Omental fat pad (tissue), 3 donors: ENCODE measurements at regions not wholly inside any gene's neighbourhood (a gene's known extent, or its start where the extent isn't known, plus 50 kb on each side); places are given as distances from the start of the nearest gene placed in this dataset.

ENCODE experiments used
- ATAC-seq: fragments of 150-250 bp; one replicate; pipeline ENCODE4 v1.9.1; 2016; ENCODE audit warnings: mild to moderate bottlenecking, moderate library complexity; ENCODE audit not compliant: low FRiP score
- DNase-seq: peaks from one replicate; pipeline ENCODE4 v3.0.0-alpha.2; 2019; ENCODE audit warnings: low spot score
- TF ChIP-seq, protein P1 (sequence below), 3 donors: fragments of 450-650 bp; IDR thresholded peaks; one replicate each; pipeline ENCODE4 v1.5.1; 2016 to 2017; ENCODE audit warnings: antibody characterized with exemption in 3 of 3, mild to moderate bottlenecking in 3 of 3, moderate library complexity in 2 of 3

DNA sequence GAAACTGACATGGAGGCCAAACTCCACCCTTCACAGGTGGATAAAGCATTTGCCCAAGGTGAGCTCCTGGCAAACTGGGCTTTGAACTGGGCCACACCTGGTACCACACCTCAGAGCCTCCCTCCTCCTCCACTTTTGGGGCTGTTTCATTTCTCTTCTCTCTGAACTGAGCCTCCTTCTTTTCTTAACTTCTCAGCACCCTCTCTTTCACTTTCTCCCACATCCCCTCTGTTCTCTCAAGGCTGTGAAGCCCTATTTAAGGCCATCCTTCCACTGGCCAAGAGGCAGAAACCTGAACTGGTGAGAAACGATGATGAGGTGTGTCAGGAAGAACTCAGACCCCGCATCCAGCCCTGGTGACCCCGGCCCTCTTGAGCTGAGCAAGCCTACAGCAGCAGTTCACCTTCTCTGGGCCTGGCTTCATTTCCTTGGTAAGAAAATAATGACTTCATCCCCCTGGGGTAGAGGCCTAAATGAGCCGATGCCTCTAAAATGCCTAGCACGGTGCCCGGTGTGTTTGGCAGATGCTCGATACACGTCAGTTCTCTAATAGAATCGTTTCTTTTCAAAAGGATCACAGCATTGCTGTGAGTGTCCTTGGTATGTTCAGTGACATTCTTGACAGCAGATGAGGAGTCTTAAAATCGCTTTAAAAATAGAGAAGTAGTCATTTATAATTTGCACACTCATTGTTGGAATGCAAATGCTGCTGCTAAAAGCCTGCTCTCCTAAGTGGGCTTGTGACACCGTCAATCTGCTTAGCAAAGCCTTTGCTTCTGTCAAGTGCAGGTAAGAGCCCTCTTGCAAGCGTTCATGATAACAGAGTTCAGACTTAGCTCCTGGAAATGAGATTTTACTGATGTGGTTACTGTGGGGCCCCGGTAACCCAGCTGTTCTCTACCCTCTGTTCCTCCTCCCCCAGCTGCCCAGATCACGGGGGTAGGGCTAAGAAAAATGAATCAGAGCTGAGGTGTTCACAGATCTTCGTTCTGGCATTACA, 97.7 kb upstream of the ATP2B2 start:
- no peak for ATAC-seq
- no peak for DNase-seq
- TF ChIP-seq, protein P1, sequence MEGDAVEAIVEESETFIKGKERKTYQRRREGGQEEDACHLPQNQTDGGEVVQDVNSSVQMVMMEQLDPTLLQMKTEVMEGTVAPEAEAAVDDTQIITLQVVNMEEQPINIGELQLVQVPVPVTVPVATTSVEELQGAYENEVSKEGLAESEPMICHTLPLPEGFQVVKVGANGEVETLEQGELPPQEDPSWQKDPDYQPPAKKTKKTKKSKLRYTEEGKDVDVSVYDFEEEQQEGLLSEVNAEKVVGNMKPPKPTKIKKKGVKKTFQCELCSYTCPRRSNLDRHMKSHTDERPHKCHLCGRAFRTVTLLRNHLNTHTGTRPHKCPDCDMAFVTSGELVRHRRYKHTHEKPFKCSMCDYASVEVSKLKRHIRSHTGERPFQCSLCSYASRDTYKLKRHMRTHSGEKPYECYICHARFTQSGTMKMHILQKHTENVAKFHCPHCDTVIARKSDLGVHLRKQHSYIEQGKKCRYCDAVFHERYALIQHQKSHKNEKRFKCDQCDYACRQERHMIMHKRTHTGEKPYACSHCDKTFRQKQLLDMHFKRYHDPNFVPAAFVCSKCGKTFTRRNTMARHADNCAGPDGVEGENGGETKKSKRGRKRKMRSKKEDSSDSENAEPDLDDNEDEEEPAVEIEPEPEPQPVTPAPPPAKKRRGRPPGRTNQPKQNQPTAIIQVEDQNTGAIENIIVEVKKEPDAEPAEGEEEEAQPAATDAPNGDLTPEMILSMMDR (IDR thresholded peaks at IDR 0.05): no peak

DNA sequence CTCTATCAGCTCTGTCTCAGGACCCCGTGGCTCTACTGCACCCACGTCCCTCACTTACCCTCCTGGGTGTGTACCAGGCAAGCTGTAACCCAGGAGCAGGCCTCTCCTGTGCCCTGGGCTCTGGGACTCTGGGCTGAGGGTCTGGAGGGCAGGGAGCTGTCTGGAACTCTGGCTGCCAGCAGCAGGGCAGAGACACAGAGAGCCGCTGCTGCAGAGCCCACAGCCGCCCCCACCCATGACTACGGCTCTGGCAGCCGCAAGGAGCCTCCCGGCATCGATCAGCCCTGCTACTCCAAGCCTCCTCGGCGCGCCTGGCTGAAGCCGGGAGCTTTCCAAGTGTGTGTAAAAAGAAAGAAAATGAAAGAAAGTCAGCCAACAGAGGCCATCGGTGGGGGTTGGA, 103.7 kb upstream of the ATP2B2 start:
- no peak for ATAC-seq
- no peak for DNase-seq
- TF ChIP-seq, protein P1 (IDR thresholded peaks at IDR 0.05): no peak

DNA sequence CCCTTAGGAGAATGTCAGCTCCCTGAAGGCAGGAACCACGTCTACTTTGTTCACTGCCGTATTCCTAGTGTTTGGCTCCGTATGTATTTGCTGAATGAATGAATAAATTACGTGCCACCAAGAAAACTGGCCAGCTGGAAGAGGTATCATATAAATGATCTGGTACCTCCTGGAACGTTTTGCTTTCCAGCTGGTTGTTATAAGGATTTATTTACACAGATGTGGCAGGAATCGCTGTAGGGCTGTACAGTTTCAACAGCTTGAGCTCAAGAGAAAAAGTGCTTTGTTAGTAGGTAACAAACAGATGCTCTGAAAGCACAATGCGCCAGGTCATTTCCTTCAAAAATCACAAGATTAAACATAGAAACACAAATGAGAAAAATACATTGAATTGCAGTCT, 108.8 kb upstream of the ATP2B2 start:
- no peak for ATAC-seq
- TF ChIP-seq, protein P1 (IDR thresholded peaks at IDR 0.05): no peak
- DNase-seq: no peak

DNA sequence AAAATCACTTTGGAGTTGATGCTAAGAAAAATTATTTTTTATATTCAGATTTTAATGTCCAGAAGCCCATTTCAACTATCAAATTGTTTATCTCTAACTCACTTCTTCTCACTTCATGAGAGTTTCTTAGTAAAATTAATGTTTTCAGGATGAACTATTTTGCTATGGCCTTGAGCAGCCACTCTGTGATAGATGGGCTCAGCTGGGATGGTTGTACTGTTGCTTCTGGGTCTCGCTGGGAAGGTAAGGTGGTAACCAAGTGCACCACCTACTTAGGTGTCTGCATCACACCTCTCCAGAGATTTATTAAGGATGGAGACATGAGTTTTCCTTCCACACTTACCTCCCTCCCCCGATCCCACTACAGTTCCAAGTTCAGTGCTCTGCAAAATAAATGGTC, 110.3 kb upstream of the ATP2B2 start:
- TF ChIP-seq, protein P1 (IDR thresholded peaks at IDR 0.05): no peak
- ATAC-seq: no peak
- no peak for DNase-seq

DNA sequence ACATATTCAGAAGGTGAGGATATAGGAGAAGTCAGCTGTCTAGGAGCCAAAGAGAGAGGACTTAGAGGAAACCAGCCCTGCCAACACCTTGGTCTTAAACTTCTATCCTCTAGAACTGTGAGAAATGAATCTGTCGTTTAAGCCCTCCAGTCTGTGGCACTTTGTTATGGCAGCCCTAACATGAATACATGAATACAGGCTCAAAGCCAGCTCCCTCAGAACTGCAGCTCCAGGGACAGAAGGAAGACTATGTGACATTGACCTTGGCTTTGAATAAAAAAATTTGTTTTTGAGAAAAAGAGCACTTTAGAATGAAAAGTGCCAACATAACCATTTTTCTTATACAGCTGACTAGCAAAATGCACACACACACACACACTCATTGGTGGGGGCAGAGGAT, 110.9 kb upstream of the ATP2B2 start:
- ATAC-seq (no peak), DNase-seq (no peak)
- TF ChIP-seq, protein P1 (IDR thresholded peaks at IDR 0.05): no peak

DNA sequence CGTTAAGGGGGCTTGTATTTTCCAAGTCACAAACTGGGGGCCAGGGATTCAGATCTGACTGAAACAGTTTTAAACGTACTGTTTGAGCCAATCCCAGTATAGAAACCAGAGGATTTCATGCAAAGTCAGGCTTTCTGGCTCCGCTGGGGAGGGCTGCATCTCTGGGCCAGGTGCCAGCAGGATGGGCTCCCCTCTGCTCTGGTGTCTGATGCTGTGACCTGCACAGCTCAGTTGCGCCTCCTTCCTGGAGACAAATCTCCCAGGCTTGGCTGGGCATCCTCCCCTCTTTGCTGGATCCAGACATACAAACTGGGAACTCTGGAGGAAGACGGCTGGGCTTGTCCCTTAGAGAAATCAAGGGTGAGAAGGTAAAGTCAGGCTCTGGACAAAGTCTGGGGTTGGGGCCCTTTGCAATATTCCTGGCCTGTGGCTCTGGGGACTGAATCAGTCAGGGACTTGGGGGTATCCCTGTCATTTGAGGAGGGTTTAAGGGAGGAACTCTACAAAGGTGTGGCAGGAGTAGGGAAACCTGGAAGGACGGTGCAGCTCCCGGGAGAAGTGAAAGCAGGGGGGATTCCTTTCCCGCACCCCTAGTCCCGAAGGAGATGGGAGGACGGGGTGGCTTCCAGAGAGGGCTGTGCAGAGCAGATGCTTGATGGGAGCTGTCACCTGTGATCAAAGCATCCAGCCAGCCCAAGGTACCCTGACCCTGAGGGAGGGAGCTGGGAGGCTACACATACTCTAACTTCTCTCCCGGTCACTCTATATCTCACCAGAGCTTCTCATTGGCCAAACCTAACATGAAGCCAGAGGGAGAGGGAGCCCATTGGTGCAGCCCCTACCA, 114.8 kb upstream of the ATP2B2 start:
- TF ChIP-seq, protein P1 (IDR thresholded peaks at IDR 0.05): no peak
- ATAC-seq (no peak), DNase-seq (no peak)
